CD8-positive, alpha-beta memory T cell (primary cell): ENCODE measurements at regions not wholly inside any gene's neighbourhood (a gene's known extent, or its start where the extent isn't known, plus 50 kb on each side); places are given as distances from the start of the nearest gene placed in this dataset.
A peak's percentile ranks its signal among the peaks of the same experiment; 100 is the strongest.

Source experiments
- CTCF ChIA-PET: fragments of 350-600 bp; sonication (Branson Sonifier 250); formaldehyde crosslinking; loops from one replicate; lab custom pipeline; 2021; ENCODE audit warnings: antibody characterized with exemption; lab: Charles Lee
- POLR2A ChIA-PET: fragments of 350-600 bp; sonication (Branson Sonifier 250); formaldehyde crosslinking; loops from one replicate; lab custom pipeline; 2021; ENCODE audit warnings: antibody characterized with exemption; lab: Charles Lee
- DNase-seq, 5 donors: peaks; one replicate each; pipeline versions ENCODE4 v3.0.0 to v3.0.0-alpha.2; 2020 to 2022; ENCODE audit warnings: mixed read lengths in 1 of 5
- H3K27ac ChIP-seq: one replicate; pipeline ENCODE4 v1.7.0; 2013; ENCODE audit warnings: low read depth, mild to moderate bottlenecking, low read length, moderate library complexity
- H3K27me3 ChIP-seq: 2 replicates; pipeline ENCODE4 v1.7.0; 2013; ENCODE audit warnings: low read length, mild to moderate bottlenecking; ENCODE audit not compliant: insufficient read depth, poor library complexity, severe bottlenecking
- H3K36me3 ChIP-seq: 2 replicates; pipeline ENCODE4 v1.7.0; 2013; ENCODE audit warnings: mild to moderate bottlenecking, low read length, moderate library complexity; ENCODE audit not compliant: insufficient read depth
- H3K4me1 ChIP-seq: 2 replicates; pipeline ENCODE4 v1.7.0; 2013; ENCODE audit warnings: mild to moderate bottlenecking, low read length, moderate library complexity; ENCODE audit not compliant: insufficient read depth
- H3K4me3 ChIP-seq: 2 replicates; pipeline ENCODE4 v1.7.0; 2013; ENCODE audit warnings: mild to moderate bottlenecking, low read length
- H3K9me3 ChIP-seq: 2 replicates; pipeline ENCODE4 v1.7.0; 2013; ENCODE audit warnings: mild to moderate bottlenecking, low read length
- H3K27ac Mint-ChIP-seq, 8 donors: one replicate each; pipeline ENCODE4 v1.8.0; 2020 to 2021; ENCODE audit warnings: mixed read lengths in 8 of 8, mild to moderate bottlenecking in 6 of 8, inconsistent platforms in 3 of 8, moderate library complexity in 3 of 8
- H3K27me3 Mint-ChIP-seq, 2 donors: one replicate each; pipeline ENCODE4 v1.8.0; 2020 to 2021; ENCODE audit warnings: mixed read lengths in 2 of 2, mild to moderate bottlenecking in 1 of 2, moderate library complexity in 1 of 2
- H3K36me3 Mint-ChIP-seq, 3 donors: one replicate each; pipeline ENCODE4 v1.8.0; 2020 to 2021; ENCODE audit warnings: mixed read lengths in 3 of 3, inconsistent platforms in 1 of 3, mild to moderate bottlenecking in 1 of 3
- H3K4me1 Mint-ChIP-seq, 3 donors: one replicate each; pipeline ENCODE4 v1.8.0; 2020 to 2021; ENCODE audit warnings: mixed read lengths in 3 of 3, inconsistent platforms in 1 of 3, mild to moderate bottlenecking in 1 of 3
- H3K4me3 Mint-ChIP-seq, 7 donors: one replicate each; pipeline ENCODE4 v1.8.0; 2020 to 2021; ENCODE audit warnings: mixed read lengths in 7 of 7, mild to moderate bottlenecking in 6 of 7, moderate library complexity in 4 of 7, inconsistent platforms in 2 of 7
- H3K9me3 Mint-ChIP-seq, 5 donors: one replicate each; pipeline ENCODE4 v1.8.0; 2020 to 2022; ENCODE audit warnings: mixed read lengths in 5 of 5, mild to moderate bottlenecking in 3 of 5, moderate library complexity in 2 of 5, inconsistent platforms in 1 of 5

DNA sequence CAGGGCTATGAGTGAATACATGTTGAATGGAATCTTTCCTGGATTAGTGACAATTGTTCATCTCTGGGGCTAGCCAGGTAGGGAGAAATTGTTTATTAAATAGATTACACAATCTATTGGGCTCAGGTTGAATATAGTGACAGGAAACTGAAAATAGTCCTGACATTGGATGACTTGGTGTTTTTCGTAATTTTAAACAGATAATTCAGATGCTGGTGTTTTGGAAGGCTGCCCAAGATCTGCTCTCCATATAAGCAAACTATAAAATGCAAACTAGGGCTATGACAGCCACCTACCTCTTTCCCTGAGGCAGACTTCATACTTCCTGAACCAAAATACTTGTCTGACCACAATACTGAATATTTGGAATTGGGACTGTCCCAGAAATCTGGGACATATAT, 99.1 kb downstream of the ENC1 start:
- H3K36me3 ChIP-seq: no peaks in the 10 kb centered on the region
- Mint-ChIP-seq H3K4me1 (no peaks in the 10 kb centered on the region), H3K4me3 (no peak overlapping the region), H3K27ac (no peak overlapping the region), H3K9me3 (no peaks in the 10 kb centered on the region), H3K27me3 (peaks cover 16 to 24% of the 10 kb centered on the region in 2 donors), H3K36me3 (no peaks in the 10 kb centered on the region)
- H3K4me1 ChIP-seq: no peaks in the 10 kb centered on the region
- no peak overlapping the region for H3K4me3 ChIP-seq
- ChIA-PET CTCF (no interaction called here), POLR2A (no interaction called here)
- H3K27me3 ChIP-seq: no peaks in the 10 kb centered on the region
- no peak overlapping the region for H3K27ac ChIP-seq
- no peak for DNase-seq
- no peaks in the 10 kb centered on the region for H3K9me3 ChIP-seq

DNA sequence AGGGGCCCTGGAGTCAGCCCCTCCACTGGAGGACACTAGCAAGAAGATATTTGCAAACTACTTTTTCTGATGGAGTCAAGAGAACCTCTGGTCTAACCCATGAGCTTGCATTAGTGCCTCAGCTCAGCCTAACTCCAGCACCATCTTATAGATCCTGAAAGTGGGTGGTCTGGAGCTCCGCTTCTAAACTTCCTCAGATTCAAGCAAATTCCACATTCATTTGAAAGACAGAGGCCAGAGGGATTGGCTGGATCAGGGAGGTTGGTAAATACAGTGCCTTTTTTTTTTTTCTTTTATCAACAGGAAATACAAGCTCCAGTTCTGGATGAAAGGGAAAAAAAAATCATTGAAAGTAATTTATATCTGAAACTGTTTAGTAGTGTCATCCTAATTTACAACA, 99.9 kb downstream of the ENC1 start:
- no peaks in the 10 kb centered on the region for H3K4me1 ChIP-seq
- Mint-ChIP-seq H3K4me1 (no peaks in the 10 kb centered on the region), H3K27me3 (peaks cover 16 to 24% of the 10 kb centered on the region in 2 donors), H3K9me3 (no peaks in the 10 kb centered on the region), H3K4me3 (no peak overlapping the region), H3K36me3 (no peaks in the 10 kb centered on the region), H3K27ac (peak overlapping the region in 1 of 8 donors; percentile 64)
- no peaks in the 10 kb centered on the region for H3K27me3 ChIP-seq
- H3K27ac ChIP-seq: no peak overlapping the region
- POLR2A ChIA-PET: no interaction called here
- no peak overlapping the region for H3K4me3 ChIP-seq
- CTCF ChIA-PET: no interaction called here
- H3K36me3 ChIP-seq: no peaks in the 10 kb centered on the region
- no peaks in the 10 kb centered on the region for H3K9me3 ChIP-seq
- no peak for DNase-seq

DNA sequence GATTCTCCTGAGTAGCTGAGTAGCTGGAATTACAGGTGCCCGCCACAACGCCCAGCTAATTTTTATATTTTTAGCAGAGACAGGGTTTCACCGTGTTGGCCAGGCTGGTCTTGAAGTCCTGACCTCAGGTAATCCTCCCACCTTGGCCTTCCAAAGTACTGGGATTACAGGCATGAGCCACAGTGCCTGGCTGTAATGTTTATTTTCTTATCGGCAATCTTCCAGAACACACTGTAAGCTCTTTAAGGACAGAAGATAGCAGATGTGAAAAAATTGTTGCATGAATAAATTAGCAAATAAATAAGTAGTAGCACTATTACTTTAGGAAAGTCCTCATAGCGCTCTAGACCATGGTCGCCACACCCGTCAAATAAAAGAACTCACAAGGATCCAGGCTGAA, 100.5 kb downstream of the ENC1 start:
- no peaks in the 10 kb centered on the region for H3K36me3 Mint-ChIP-seq
- peaks cover 0 to 2% (median 0%) of the 10 kb centered on the region in 5 donors for H3K9me3 Mint-ChIP-seq
- H3K27me3 Mint-ChIP-seq: peaks cover 16 to 24% of the 10 kb centered on the region in 2 donors
- Histone ChIP-seq H3K4me3 (no peak overlapping the region), H3K27me3 (no peaks in the 10 kb centered on the region), H3K27ac (no peak overlapping the region), H3K36me3 (no peaks in the 10 kb centered on the region), H3K4me1 (no peaks in the 10 kb centered on the region), H3K9me3 (no peaks in the 10 kb centered on the region)
- H3K4me3 Mint-ChIP-seq: no peak overlapping the region
- ChIA-PET CTCF (no interaction called here), POLR2A (no interaction called here)
- H3K27ac Mint-ChIP-seq: no peak overlapping the region
- DNase-seq: no peak
- no peaks in the 10 kb centered on the region for H3K4me1 Mint-ChIP-seq

DNA sequence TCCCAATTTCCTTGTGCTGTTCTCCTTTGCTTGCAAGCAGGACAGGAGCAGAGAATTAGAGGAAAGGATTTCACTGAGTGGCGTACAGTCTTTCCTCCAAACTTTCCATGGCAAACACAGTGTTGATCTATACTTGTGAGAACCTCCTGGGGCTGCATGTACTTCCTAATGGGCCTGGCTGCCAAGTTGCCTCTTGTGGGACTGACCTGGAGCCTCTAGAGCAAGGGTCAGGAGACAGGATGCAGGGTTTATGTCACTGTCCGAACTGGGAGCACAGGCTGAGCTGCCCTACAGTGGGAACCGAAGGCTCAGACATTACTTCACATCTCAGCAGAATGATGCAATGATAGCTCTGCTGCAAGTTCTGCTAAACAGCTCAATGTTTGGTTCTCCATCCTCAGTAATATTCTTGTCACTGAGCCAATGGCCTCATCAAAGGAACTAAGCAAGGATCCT, 102.3 kb downstream of the ENC1 start:
- H3K27me3 Mint-ChIP-seq: peaks cover 11 to 19% of the 10 kb centered on the region in 2 donors
- no peaks in the 10 kb centered on the region for H3K4me1 Mint-ChIP-seq
- Histone ChIP-seq H3K4me1 (no peaks in the 10 kb centered on the region), H3K27ac (no peak overlapping the region), H3K36me3 (no peaks in the 10 kb centered on the region), H3K4me3 (no peak overlapping the region), H3K27me3 (no peaks in the 10 kb centered on the region), H3K9me3 (no peaks in the 10 kb centered on the region)
- no peaks in the 10 kb centered on the region for H3K36me3 Mint-ChIP-seq
- H3K4me3 Mint-ChIP-seq: no peak overlapping the region
- no peak overlapping the region for H3K27ac Mint-ChIP-seq
- DNase-seq: no peak
- ChIA-PET POLR2A (no interaction called here), CTCF (no interaction called here)
- H3K9me3 Mint-ChIP-seq: peaks cover 11 to 17% (median 13%) of the 10 kb centered on the region in 5 donors

DNA sequence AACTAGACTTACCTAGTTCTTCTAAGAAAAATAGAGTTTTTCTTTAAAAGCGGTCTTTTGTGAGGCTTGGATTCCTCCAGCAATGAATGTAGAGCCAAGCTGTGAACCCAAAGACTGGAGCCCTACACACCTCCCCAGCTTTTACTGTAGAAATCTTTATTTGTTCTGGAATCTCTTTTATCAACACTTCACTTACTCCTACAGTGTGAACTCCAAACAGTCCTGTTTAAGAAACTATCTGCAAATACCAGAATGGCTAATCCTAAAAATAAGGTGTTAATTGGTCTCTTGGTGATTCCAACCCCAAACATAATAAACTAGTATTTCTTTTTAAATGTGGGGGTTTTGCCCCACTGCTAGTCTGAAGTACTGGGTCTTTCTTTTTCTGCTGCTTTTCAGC, 103.9 kb downstream of the ENC1 start:
- Histone ChIP-seq H3K9me3 (no peaks in the 10 kb centered on the region), H3K4me3 (no peak overlapping the region), H3K36me3 (no peaks in the 10 kb centered on the region), H3K4me1 (no peaks in the 10 kb centered on the region), H3K27ac (no peak overlapping the region), H3K27me3 (no peaks in the 10 kb centered on the region)
- Mint-ChIP-seq H3K36me3 (peaks cover 0 to 2% (median 0%) of the 10 kb centered on the region in 3 donors), H3K9me3 (peaks cover 13 to 17% (median 15%) of the 10 kb centered on the region in 5 donors), H3K4me3 (no peak overlapping the region), H3K27me3 (peaks cover 9 to 16% of the 10 kb centered on the region in 2 donors), H3K4me1 (no peaks in the 10 kb centered on the region), H3K27ac (peak overlapping the region in 1 of 8 donors; percentile 55)
- DNase-seq: no peak
- CTCF ChIA-PET: no interaction called here
- POLR2A ChIA-PET: no interaction called here

DNA sequence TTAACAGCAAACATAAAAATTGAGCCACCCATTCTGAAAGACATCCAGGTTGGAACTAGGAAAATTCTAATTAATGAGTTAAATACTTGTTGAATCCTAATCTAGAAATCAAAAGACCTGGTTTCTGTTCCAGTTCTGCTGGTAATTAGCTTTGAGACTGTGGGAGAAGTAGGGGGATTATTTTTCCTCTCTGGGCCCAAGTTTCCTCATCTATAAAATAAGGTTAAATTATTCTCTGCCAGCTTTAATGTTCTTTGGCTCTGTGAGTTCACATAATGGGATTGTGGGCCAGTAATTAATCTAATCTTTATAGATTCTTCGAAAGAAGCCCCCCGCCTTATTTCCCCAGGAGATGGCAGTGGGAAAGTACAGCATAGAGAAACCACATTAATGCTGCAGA, 104.6 kb downstream of the ENC1 start:
- H3K27me3 Mint-ChIP-seq: peaks cover 9 to 16% of the 10 kb centered on the region in 2 donors
- Histone ChIP-seq H3K4me1 (no peaks in the 10 kb centered on the region), H3K9me3 (no peaks in the 10 kb centered on the region), H3K27me3 (no peaks in the 10 kb centered on the region), H3K4me3 (no peak overlapping the region), H3K36me3 (no peaks in the 10 kb centered on the region), H3K27ac (no peak overlapping the region)
- H3K36me3 Mint-ChIP-seq: peaks cover 0 to 2% (median 0%) of the 10 kb centered on the region in 3 donors
- H3K4me1 Mint-ChIP-seq: no peaks in the 10 kb centered on the region
- no peak for DNase-seq
- H3K9me3 Mint-ChIP-seq: peaks cover 13 to 17% (median 15%) of the 10 kb centered on the region in 5 donors
- POLR2A ChIA-PET: no interaction called here
- CTCF ChIA-PET: no interaction called here
- no peak overlapping the region for H3K27ac Mint-ChIP-seq
- no peak overlapping the region for H3K4me3 Mint-ChIP-seq

DNA sequence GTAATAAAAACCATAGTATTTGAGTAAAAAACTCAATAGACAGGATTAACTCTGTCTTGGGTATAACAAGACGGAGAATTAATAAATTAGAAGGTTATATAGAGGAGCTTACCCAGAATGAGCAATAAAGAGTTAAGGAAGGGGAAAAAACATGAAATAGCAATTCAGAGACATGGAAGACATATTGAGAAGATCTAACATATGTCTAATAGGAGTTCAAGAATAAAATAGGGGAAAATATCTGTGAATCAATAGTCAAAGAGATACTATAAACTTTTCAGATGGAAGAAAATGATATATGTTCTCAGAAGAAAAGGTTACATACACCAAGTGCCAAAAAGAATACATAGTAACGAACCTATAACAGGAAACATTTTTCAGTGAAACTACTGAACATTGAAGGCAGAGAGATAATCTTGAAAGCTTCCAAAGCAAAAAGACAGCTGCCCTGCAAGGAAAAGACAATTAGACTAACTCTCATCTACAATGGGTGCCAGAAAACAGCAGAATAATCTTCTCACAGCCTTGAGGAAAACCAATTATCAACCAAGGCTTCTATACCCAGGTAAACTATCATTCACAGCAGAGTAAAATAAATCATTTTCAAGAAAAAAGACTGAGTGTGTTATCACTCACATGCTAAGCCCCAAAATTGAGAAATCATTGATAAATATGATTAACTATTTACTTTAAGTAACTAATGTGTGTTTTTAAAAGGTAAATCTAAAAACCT, 106.0 kb downstream of the ENC1 start:
- no peaks in the 10 kb centered on the region for H3K4me1 ChIP-seq
- H3K4me3 Mint-ChIP-seq: no peak overlapping the region
- H3K27ac ChIP-seq: no peak overlapping the region
- CTCF ChIA-PET: no interaction called here
- no peak for DNase-seq
- POLR2A ChIA-PET: no interaction called here
- no peak overlapping the region for H3K27ac Mint-ChIP-seq
- peaks cover 0 to 2% (median 0%) of the 10 kb centered on the region in 3 donors for H3K36me3 Mint-ChIP-seq
- no peaks in the 10 kb centered on the region for H3K4me1 Mint-ChIP-seq
- H3K9me3 Mint-ChIP-seq: peaks cover 13 to 17% (median 15%) of the 10 kb centered on the region in 5 donors
- H3K9me3 ChIP-seq: no peaks in the 10 kb centered on the region
- no peak overlapping the region for H3K4me3 ChIP-seq
- H3K36me3 ChIP-seq: no peaks in the 10 kb centered on the region
- H3K27me3 ChIP-seq: no peaks in the 10 kb centered on the region
- H3K27me3 Mint-ChIP-seq: peaks cover 6 to 9% of the 10 kb centered on the region in 2 donors

DNA sequence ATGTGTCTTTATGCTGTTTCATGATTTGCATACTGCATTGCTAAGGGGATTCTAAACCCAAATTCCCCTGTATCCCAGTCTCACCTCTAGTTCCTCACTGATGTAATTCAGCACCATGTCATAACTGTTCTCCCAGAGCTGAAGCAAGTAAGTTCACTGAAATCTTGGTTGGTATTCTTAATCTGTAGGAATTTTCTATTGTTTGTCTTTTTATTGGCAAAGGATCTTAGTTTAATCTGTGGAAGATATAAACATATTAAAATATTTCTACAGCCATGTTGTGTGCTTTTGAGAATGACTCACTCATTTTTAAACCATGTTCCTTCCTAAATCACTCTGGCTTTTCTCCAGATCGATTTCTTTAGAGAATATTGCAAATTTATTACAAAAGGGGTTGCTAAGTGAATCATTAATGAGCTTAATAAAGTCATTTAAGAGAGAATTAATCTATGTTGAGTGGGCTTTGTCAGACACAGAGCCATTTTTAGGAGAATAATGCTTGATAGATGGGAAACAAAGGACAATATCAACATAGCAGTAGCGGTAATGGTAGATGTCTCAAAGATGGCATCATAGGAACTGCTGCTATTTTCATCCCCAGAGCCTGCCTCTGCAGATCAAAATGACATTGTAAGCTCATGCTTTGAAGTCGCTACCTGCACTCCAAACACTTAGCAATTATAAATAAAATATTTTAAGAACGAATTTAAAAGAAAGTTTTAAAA, 110.0 kb downstream of the ENC1 start:
- Mint-ChIP-seq H3K4me1 (no peaks in the 10 kb centered on the region), H3K4me3 (no peak overlapping the region), H3K36me3 (peaks cover 0 to 2% (median 0%) of the 10 kb centered on the region in 3 donors), H3K9me3 (peaks cover 13 to 17% (median 15%) of the 10 kb centered on the region in 5 donors), H3K27me3 (peaks cover 3% of the 10 kb centered on the region in 2 donors), H3K27ac (no peak overlapping the region)
- ChIA-PET CTCF (no interaction called here), POLR2A (no interaction called here)
- Histone ChIP-seq H3K36me3 (no peaks in the 10 kb centered on the region), H3K27me3 (no peaks in the 10 kb centered on the region), H3K9me3 (no peaks in the 10 kb centered on the region), H3K4me1 (no peaks in the 10 kb centered on the region), H3K27ac (no peak overlapping the region), H3K4me3 (no peak overlapping the region)
- DNase-seq: no peak
